ENCODE measurements at regions not wholly inside any gene's neighbourhood (a gene's known extent, or its start where the extent isn't known, plus 50 kb on each side); places are given as distances from the start of the nearest gene placed in this dataset.

DNA sequence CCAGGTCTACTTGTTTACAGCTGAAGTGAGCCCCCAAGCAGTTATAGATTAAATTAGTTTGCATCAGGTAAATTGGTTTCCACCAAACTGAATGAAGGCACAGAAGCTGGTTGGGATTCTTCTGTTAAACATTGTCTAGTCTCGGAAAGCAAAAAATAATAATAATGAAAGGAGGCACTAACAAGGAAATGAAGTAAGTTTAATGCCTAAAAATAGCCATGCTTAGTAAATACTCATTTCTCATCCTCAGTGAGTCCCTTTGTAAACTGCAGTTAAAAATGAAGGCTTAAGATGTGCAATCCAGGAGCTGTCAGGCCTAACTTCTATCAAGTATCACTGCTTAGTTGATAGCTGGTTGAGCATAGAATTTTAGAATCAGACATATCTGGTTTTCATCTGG, 113.5 kb downstream of the BTG1 start:
- DNase-seq (ENCODE audit: low read depth, low spot score) = no peak

- DNase-seq (ENCODE audit: low read depth, low spot score) = peak; percentile 32
Measured at GRCh38 chr12:92030618-92031017, 115.0 kb downstream of the BTG1 start.

- DNase-seq (ENCODE audit: low read depth, low spot score) = no peak
Measured at GRCh38 chr12:92029902-92030586, 115.6 kb downstream of the BTG1 start.

DNA sequence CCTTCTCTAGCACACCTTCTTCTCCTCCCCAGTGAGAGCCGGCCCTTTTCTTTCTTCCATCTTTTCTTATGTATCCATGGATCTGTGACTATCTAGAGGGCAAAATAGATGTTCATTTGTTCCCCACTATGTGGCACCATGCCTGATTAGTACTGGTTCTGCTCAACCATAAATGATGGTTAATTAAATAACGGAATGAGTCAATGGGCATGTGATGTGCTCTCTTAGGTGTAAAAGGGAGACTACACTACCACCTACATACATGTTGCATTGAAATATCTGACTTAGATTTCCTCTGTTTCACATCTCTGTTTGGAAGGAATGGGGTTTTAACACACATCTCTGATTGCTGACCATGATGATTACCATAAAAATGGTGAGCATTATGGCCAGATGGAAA, 116.5 kb downstream of the BTG1 start:
- no peak for DNase-seq (ENCODE audit: low read depth, low spot score)

DNA sequence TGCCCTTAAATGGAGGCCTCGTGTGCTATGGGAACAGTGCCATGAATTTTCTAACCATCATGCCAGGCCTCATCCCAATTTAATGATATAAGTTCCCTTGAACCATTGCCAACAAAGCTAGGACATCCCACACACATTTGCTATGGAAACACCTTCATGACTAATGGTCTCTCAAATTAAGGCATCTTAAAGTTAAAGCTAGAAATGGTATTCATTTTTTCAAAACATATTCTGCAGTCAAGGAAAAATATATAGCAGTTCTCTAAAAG, 117.3 kb downstream of the BTG1 start:
- DNase-seq (ENCODE audit: low read depth, low spot score) = peak; percentile 41

DNA sequence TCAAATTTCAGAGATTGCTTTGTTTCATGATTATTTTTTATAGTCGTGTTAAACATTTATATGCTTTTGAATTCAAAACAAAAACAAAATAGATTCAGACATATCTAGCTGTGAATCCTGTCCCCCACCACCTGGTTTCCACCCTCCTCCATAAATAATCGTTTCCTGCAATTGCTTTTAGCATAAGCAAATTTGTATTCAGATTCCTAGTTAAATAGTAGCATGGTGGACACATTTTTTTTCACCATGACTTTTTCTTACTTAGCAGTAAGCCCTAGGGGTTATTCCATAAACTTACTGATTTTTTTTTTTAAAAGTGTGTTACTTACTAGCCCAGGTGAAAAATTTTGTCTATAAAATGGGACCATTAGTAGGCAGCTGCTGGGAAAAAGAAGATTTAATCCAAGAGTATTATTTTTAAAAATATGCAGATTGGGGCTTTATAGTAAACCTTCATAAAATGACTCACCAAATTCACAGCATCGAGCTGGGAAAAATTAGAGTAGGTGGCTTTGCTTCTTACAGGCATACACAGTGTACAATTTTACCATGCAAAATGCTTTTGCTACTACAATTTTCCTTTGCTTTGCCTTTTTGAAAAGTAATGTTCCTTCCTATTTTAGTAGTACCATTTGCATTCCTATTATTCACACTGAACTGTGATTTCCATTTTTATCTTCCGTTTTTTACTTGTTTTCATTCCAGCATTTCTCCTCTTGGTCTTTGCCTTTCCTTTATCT, 117.8 kb downstream of the BTG1 start:
- DNase-seq (ENCODE audit: low read depth, low spot score) = no peak

- no peak for DNase-seq (ENCODE audit: low read depth, low spot score)
Measured at GRCh38 chr12:92027243-92027642, 118.4 kb downstream of the BTG1 start.

GRCh38 chr12:92025462-92026207, 120.0 kb downstream of the BTG1 start:
- no peak for DNase-seq (ENCODE audit: low read depth, low spot score)

GRCh38 chr12:92022093-92022492, 123.6 kb downstream of the BTG1 start:
- no peak for DNase-seq (ENCODE audit: low read depth, low spot score)

- no peak for DNase-seq (ENCODE audit: low read depth, low spot score)
Measured at GRCh38 chr12:92021666-92022035, 124.0 kb downstream of the BTG1 start.

DNA sequence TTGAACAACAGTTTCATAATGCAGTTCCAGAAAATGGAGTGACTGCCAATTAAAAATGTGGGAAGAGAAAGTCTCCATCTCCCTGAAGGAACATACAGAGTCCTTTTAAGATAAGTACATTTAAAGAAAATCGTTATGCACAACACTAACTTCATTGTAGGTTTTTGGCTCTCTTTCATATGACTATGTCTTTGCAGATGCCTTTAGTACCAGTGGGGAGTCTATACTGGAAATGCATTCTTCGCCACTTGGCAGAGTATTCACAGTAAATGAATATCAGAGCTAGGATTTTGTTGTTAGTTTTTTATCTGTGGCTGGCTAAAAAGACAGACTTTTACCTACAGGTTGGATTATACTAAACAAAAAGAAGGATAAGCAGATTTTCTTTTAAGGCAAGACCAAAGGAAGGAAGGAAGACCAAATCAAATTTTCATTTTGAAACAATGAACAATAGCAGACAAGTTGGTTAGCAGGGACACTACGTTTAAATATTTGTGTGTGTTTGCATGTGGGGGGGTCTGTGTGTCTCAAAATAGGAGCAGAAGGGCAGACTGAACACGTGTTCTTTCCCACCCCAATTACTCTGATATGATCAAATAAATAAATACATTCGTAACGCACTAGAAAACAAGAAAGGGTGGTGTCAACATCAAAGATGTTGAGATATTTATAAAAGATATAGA, 124.5 kb downstream of the BTG1 start:
- no peak for DNase-seq (ENCODE audit: low read depth, low spot score)

DNA sequence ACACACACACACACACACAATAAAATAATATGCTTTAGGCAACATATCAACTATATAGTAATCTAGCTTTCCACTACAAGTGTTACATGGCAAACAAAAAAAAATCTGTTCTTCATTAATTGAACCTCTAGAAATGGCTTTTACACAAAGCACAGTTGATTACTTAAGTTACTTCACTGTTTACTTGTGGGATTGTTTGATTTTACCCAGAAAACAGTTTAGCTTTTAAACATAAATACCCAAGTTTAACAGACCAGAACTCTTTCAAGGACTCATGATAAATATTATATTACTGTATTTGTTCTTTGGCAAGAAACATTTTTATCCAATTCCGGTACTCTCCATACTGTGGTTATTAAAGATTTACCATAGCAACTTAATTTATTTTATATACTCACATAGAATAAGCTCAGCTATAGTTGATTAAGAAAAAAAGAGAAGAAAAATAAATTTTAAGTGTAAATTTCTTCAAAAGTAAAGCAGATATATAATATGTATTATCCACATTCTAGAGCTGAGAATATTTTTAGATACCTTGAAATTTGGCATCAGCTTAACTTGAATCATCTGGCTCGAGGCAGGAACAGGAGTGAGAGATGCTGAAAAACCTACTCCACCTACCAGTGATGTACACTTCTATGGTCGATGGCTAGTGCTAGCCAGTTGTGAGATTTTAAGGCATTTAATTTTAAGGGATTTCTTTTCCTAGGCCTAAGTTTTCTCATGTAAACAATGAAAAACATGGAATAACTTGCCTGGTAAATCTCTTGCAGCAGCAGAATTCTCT, 126.0 kb downstream of the BTG1 start:
- DNase-seq (ENCODE audit: low read depth, low spot score) = no peak

- DNase-seq (ENCODE audit: low read depth, low spot score) = no peak
Measured at GRCh38 chr12:92012691-92013090, 133.0 kb downstream of the BTG1 start.

DNA sequence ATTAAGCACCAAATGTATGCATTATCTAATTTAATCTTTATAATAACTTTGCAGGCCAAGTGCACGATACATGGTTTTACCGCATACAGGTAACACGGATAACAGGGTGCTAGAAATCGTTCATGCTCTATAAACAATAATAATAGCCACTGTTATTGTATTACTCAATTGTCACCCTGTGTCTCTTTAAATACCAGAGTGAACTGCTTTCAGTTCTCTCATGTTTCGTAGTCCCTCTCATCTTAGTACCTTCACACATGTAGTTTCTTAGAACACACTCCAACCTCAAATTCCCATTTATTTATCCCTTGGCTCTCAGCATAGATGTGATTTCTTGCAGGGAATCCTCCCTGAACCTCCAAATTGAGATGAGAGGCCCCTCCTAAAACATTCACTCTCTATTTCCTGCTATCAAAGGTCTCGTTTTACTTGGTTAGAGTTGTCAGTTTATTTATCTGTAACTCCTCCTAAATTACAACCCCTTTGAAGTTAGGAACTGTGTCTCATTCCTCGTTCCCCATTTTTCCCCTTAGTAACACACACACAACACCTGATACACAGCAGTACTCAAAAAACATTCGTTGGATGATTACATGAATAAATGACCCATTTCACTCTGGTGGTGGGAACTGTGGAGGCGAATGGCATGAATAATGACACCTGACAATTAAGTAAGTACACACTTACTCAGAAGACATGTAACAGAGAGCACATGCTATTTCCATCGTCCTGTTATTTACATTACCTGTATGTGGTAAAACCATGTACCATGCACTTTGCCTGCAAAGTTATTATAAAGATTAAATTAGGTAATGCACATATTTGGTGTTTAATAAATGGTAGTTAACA, 134.6 kb downstream of the BTG1 start:
- no peak for DNase-seq (ENCODE audit: low read depth, low spot score)

DNA sequence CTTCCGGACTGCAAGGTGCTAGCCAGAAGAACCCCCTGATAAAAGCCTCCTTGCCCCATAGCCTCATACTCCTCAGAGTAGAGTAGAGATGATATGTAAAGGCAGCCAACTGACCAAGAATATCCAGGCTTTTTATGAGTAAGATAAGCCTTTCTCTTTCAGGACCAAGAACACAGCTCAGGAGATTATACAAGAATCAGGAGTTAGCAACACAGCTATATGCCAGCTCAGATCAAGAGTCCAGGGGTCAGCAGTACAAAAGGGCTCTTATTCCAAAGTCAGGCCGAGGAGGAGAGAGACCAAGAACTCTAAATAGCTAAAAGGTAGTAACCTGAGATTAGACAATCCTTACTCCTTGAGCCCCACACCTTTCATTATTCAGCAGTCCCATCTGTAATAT, 135.3 kb downstream of the BTG1 start:
- DNase-seq (ENCODE audit: low read depth, low spot score) = no peak

DNA sequence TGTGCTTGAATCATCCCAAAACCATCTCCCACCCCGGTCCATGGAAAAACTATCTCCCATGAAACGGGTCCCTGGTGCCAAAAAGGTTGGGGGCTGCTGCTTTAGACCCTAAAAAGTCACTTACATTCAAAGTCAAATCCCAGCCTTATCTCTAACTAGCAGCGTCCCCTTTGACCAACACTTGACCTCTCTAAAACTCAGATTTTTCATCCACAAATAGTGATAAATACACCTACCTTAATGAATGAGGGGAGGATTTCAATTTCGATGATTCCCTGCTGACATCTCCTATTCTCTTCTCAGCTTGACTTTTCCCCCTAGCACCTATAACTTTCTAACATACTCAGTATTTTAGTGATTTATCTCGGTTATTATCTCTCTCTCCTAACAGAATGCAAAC, 137.3 kb downstream of the BTG1 start:
- DNase-seq (ENCODE audit: low read depth, low spot score) = no peak

GRCh38 chr12:92007787-92008186, 137.9 kb downstream of the BTG1 start:
- no peak for DNase-seq (ENCODE audit: low read depth, low spot score)

- no peak for DNase-seq (ENCODE audit: low read depth, low spot score)
Measured at GRCh38 chr12:92003701-92004100, 141.9 kb downstream of the BTG1 start.

DNA sequence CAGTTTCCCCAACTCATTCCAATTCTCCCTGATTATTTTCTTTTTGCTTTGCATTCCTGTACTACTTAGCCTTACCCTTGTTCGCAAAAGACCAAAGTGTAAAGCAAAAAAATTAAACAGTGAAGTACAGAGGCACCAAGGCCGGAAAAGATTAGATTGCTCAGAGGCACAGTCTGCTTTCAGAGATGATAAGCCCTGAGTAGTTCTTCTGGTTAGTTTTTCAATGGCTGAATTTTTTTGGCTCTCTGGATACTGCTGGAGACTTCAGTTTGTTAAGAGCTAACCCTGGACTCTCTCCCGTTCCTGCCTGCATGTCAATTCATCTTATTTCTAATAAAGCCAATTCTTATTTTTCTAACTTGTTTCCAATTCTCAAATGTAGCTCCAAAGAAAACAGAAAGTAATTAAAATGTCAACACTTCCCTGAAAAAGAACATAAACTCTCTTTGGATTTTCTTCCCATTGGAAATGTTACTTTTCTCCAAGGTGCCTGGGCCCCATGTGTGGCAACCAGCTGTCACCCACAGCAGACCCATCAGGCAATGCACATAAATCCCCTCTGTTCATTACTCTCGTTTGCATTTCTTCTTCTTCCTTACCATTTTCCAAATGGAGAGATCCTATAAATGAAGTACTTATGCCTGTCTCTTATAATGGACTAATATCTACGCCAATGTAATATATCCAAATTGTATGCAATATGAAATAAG, 142.8 kb downstream of the BTG1 start:
- DNase-seq (ENCODE audit: low read depth, low spot score) = no peak

- DNase-seq (ENCODE audit: low read depth, low spot score) = peak; percentile 25
Measured at GRCh38 chr12:92002195-92002649, 143.4 kb downstream of the BTG1 start.
